H9 (cell line): ENCODE measurements at regions not wholly inside any gene's neighbourhood (a gene's known extent, or its start where the extent isn't known, plus 50 kb on each side); places are given as distances from the start of the nearest gene placed in this dataset.

ENCODE experiments used
- DNase-seq: peaks from one replicate; pipeline ENCODE4 v3.0.0-alpha.2; 2017
- H2AFZ ChIP-seq: one replicate; pipeline ENCODE4 v1.6.1; 2013; ENCODE audit warnings: mild to moderate bottlenecking, low read length, control low read depth, moderate library complexity
- H2AK5ac ChIP-seq: 2 replicates; pipeline ENCODE4 v1.6.1; 2013; ENCODE audit warnings: low read length, control low read depth, mixed read lengths; ENCODE audit not compliant: insufficient read length
- H2BK120ac ChIP-seq: one replicate; pipeline ENCODE4 v1.6.1; 2013; ENCODE audit warnings: low read depth, mild to moderate bottlenecking, low read length, control low read depth, inconsistent platforms; ENCODE audit not compliant: poor library complexity, severe bottlenecking
- H2BK12ac ChIP-seq: 2 replicates; pipeline ENCODE4 v1.6.1; 2013; ENCODE audit warnings: low read length, control low read depth, mixed read lengths, low read depth; ENCODE audit not compliant: insufficient read length
- H2BK15ac ChIP-seq: 2 replicates; pipeline ENCODE4 v1.6.1; 2013; ENCODE audit warnings: low read depth, low read length, control low read depth
- H2BK20ac ChIP-seq: one replicate; pipeline ENCODE4 v1.6.1; 2013; ENCODE audit warnings: low read depth, mild to moderate bottlenecking, low read length, control low read depth, inconsistent platforms; ENCODE audit not compliant: poor library complexity, severe bottlenecking
- H2BK5ac ChIP-seq: 2 replicates; pipeline ENCODE4 v1.6.1; 2013; ENCODE audit warnings: low read length, control low read depth, mixed read lengths; ENCODE audit not compliant: insufficient read length
- H3K14ac ChIP-seq: 2 replicates; pipeline ENCODE4 v1.6.1; 2013; ENCODE audit warnings: low read length, control low read depth; ENCODE audit not compliant: insufficient read depth
- H3K18ac ChIP-seq: 2 replicates; pipeline ENCODE4 v1.6.1; 2013; ENCODE audit warnings: low read depth, mild to moderate bottlenecking, mixed read lengths, low read length, control low read depth; ENCODE audit not compliant: insufficient read length
- H3K23ac ChIP-seq: 2 replicates; pipeline ENCODE4 v1.6.1; 2013; ENCODE audit warnings: low read length, control low read depth, mixed read lengths, low read depth; ENCODE audit not compliant: insufficient read length
- H3K23me2 ChIP-seq: 2 replicates; pipeline ENCODE4 v1.6.1; 2013; ENCODE audit warnings: low read depth, mild to moderate bottlenecking, mixed read lengths, low read length, control low read depth; ENCODE audit not compliant: insufficient read length, poor library complexity, severe bottlenecking
- H3K27ac ChIP-seq: 2 replicates; pipeline ENCODE4 v1.5.1; 2013; ENCODE audit warnings: low read length, control low read depth, mixed read lengths, low read depth; ENCODE audit not compliant: insufficient read length
- H3K27me3 ChIP-seq: 2 replicates; pipeline ENCODE4 v1.6.1; 2013; ENCODE audit warnings: low read length, control low read depth, inconsistent platforms; ENCODE audit not compliant: insufficient read depth
- H3K4ac ChIP-seq: 2 replicates; pipeline ENCODE4 v1.6.1; 2013; ENCODE audit warnings: low read depth, mild to moderate bottlenecking, control low read depth, inconsistent platforms, low read length, moderate library complexity
- H3K4me1 ChIP-seq: 2 replicates; pipeline ENCODE4 v1.6.1; 2013; ENCODE audit warnings: low read length, control low read depth, inconsistent platforms; ENCODE audit not compliant: insufficient read depth
- H3K4me2 ChIP-seq: 2 replicates; pipeline ENCODE4 v1.6.1; 2013; ENCODE audit warnings: low read length, control low read depth, mixed read lengths; ENCODE audit not compliant: insufficient read length, insufficient read depth
- H3K56ac ChIP-seq: 2 replicates; pipeline ENCODE4 v1.6.1; 2013; ENCODE audit warnings: low read depth, mild to moderate bottlenecking, mixed read lengths, low read length, control low read depth; ENCODE audit not compliant: insufficient read length
- H3K79me1 ChIP-seq: 2 replicates; pipeline ENCODE4 v1.6.1; 2013; ENCODE audit warnings: low read depth, mild to moderate bottlenecking, moderate library complexity, low read length, control low read depth, inconsistent platforms; ENCODE audit not compliant: insufficient read depth, poor library complexity, severe bottlenecking
- H3K79me2 ChIP-seq: 2 replicates; pipeline ENCODE4 v1.6.1; 2013; ENCODE audit warnings: low read length, control low read depth, inconsistent platforms; ENCODE audit not compliant: insufficient read depth
- H3K9ac ChIP-seq: 2 replicates; pipeline ENCODE4 v1.6.1; 2013; ENCODE audit warnings: low read length, control low read depth, mixed read lengths; ENCODE audit not compliant: insufficient read length; ENCODE audit errors: extremely low read depth
- H3K9me3 ChIP-seq: one replicate; pipeline ENCODE4 v1.6.1; 2013; ENCODE audit warnings: low read depth, low read length, inconsistent platforms; ENCODE audit not compliant: control insufficient read depth
- H3T11ph ChIP-seq: one replicate; pipeline ENCODE4 v1.6.1; 2013; ENCODE audit warnings: mild to moderate bottlenecking, low read length, control low read depth, inconsistent platforms
- H4K20me1 ChIP-seq: one replicate; pipeline ENCODE4 v1.6.1; 2013; ENCODE audit not compliant: control insufficient read depth, insufficient read length, insufficient read depth
- H4K5ac ChIP-seq: 2 replicates; pipeline ENCODE4 v1.6.1; 2013; ENCODE audit warnings: low read depth, mild to moderate bottlenecking, mixed read lengths, low read length, control low read depth; ENCODE audit not compliant: insufficient read length
- H4K8ac ChIP-seq: replicated peaks from 2 replicates; pipeline ENCODE4 v1.6.1; 2013; ENCODE audit warnings: low read length, control low read depth, mixed read lengths, low read depth; ENCODE audit not compliant: insufficient read length
- H4K91ac ChIP-seq: 2 replicates; pipeline ENCODE4 v1.6.1; 2013; ENCODE audit warnings: low read depth, mild to moderate bottlenecking, moderate library complexity, mixed read lengths, low read length, control low read depth; ENCODE audit not compliant: insufficient read length
- H3K27ac Mint-ChIP-seq, 3 experiments: 2 replicates in 2 of 3; 3 replicates in 1 of 3; pipeline ENCODE4 v1.8.0; 2020 to 2021; ENCODE audit warnings: mixed read lengths in 3 of 3, mild to moderate bottlenecking in 1 of 3, moderate library complexity in 1 of 3
- H3K27me3 Mint-ChIP-seq: 2 replicates; pipeline ENCODE4 v1.8.0; 2021; ENCODE audit warnings: low read depth, mild to moderate bottlenecking, moderate library complexity, mixed read lengths
- H3K36me3 Mint-ChIP-seq, 3 experiments: 2 replicates in 2 of 3; 3 replicates in 1 of 3; pipeline ENCODE4 v1.8.0; 2020 to 2021; ENCODE audit warnings: low read depth in 3 of 3, mixed read lengths in 3 of 3; ENCODE audit not compliant: insufficient read depth in 1 of 3
- H3K4me1 Mint-ChIP-seq, 2 experiments: 2 replicates each; pipeline ENCODE4 v1.8.0; 2020; ENCODE audit warnings: mixed read lengths in 2 of 2
- H3K4me3 Mint-ChIP-seq, 2 experiments: 2 replicates in 1 of 2; 3 replicates in 1 of 2; pipeline ENCODE4 v1.8.0; 2020 to 2021; ENCODE audit warnings: mild to moderate bottlenecking in 2 of 2, mixed read lengths in 2 of 2, moderate library complexity in 1 of 2
- H3K9me3 Mint-ChIP-seq, 2 experiments: 2 replicates in 1 of 2; 3 replicates in 1 of 2; pipeline ENCODE4 v1.8.0; 2020; ENCODE audit warnings: mild to moderate bottlenecking in 2 of 2, mixed read lengths in 2 of 2, moderate library complexity in 1 of 2
- WGBS: extraction: QIAGEN DNeasy Blood & Tissue Kit; methylation state at CpG from one replicate; pipeline ENCODE4 v1.1.7; 2013; ENCODE audit warnings: missing lambda C conversion rate, low lambda C conversion rate, mixed read lengths; ENCODE audit not compliant: insufficient read length; ENCODE audit errors: extremely low coverage; 5-methylcytosine and 5-hydroxymethylcytosine counted together
- TF ChIP-seq, protein P1 (sequence below): fragments of 200-600 bp; sonication (generic); conservative IDR thresholded peaks from 3 replicates; pipeline ENCODE4 v1.8.0; 2021; ENCODE audit warnings: antibody characterized with exemption, mild to moderate bottlenecking

GRCh38 chr1:29786791-29787732 is 550.7 kb downstream of the PTPRU start:
- Histone ChIP-seq H3T11ph (no peak overlapping the region), H2BK12ac (no peak overlapping the region), H3K79me1 (no peaks in the 10 kb centered on the region), H4K8ac (no peak overlapping the region), H3K23ac (no peak overlapping the region), H3K9me3 (no peaks in the 10 kb centered on the region), H4K5ac (no peak overlapping the region), H3K27ac (no peak overlapping the region), H2BK20ac (no peak overlapping the region), H3K79me2 (no peaks in the 10 kb centered on the region), H3K14ac (no peak overlapping the region; the same call in 1 of the 2 replicates), H2AFZ (no peak overlapping the region), H2BK5ac (no peak overlapping the region), H3K56ac (no peak overlapping the region), H3K4me1 (no peaks in the 10 kb centered on the region), H3K4ac (no peak overlapping the region), H3K23me2 (no peaks in the 10 kb centered on the region), H3K4me2 (no peak overlapping the region), H3K18ac (no peak overlapping the region), H2AK5ac (no peak overlapping the region), H2BK120ac (no peak overlapping the region), H2BK15ac (no peak overlapping the region), H4K20me1 (no peaks in the 10 kb centered on the region), H3K9ac (no peak overlapping the region), H3K27me3 (no peaks in the 10 kb centered on the region), H4K91ac (no peak overlapping the region)
- H3K9me3 Mint-ChIP-seq: no peaks in the 10 kb centered on the region; a peak in 1 of 5 replicates
- no peak overlapping the region; a peak in 1 of 7 replicates for H3K27ac Mint-ChIP-seq
- WGBS: no CpG with 5 or more reads among the region's 13 CpGs
- no peak overlapping the region for H3K4me3 Mint-ChIP-seq
- H3K4me1 Mint-ChIP-seq: no peaks in the 10 kb centered on the region
- DNase-seq: no peak
- TF ChIP-seq, protein P1, sequence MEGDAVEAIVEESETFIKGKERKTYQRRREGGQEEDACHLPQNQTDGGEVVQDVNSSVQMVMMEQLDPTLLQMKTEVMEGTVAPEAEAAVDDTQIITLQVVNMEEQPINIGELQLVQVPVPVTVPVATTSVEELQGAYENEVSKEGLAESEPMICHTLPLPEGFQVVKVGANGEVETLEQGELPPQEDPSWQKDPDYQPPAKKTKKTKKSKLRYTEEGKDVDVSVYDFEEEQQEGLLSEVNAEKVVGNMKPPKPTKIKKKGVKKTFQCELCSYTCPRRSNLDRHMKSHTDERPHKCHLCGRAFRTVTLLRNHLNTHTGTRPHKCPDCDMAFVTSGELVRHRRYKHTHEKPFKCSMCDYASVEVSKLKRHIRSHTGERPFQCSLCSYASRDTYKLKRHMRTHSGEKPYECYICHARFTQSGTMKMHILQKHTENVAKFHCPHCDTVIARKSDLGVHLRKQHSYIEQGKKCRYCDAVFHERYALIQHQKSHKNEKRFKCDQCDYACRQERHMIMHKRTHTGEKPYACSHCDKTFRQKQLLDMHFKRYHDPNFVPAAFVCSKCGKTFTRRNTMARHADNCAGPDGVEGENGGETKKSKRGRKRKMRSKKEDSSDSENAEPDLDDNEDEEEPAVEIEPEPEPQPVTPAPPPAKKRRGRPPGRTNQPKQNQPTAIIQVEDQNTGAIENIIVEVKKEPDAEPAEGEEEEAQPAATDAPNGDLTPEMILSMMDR: no peak
- H3K36me3 Mint-ChIP-seq: no peaks in the 10 kb centered on the region
- H3K27me3 Mint-ChIP-seq: peaks cover 3% of the 10 kb centered on the region
